Neural cell (in vitro differentiated cells): ENCODE measurements at regions not wholly inside any gene's neighbourhood (a gene's known extent, or its start where the extent isn't known, plus 50 kb on each side); places are given as distances from the start of the nearest gene placed in this dataset.

Experiments used
- H2AFZ ChIP-seq: fragments of 200-600, 300-800 bp; sonication (generic), shearing (Covaris generic); 2 replicates; pipeline ENCODE4 v1.6.0; 2014; ENCODE audit warnings: low read depth, mild to moderate bottlenecking, antibody characterized with exemption, low read length, moderate library complexity
- H3F3A ChIP-seq: fragments of 200-600 bp; shearing (Covaris generic); 2 replicates; pipeline ENCODE4 v1.6.1; 2016; ENCODE audit warnings: mild to moderate bottlenecking, moderate library complexity, mixed read lengths, antibody characterized with exemption, low read length; ENCODE audit not compliant: insufficient read depth, poor library complexity, severe bottlenecking
- H3K27ac ChIP-seq: fragments of 200-600, 300-800 bp; sonication (generic), shearing (Covaris generic); 2 replicates; pipeline ENCODE4 v1.5.1; 2014; ENCODE audit warnings: mild to moderate bottlenecking, low read length, moderate library complexity
- H3K27me3 ChIP-seq: fragments of 300-800, 200-600 bp; sonication (generic), shearing (Covaris generic); 2 replicates; pipeline ENCODE4 v1.6.0; 2014; ENCODE audit warnings: mild to moderate bottlenecking, low read depth, low read length, moderate library complexity; ENCODE audit not compliant: insufficient read depth
- H3K36me3 ChIP-seq: fragments of 300-800, 200-600 bp; sonication (generic), shearing (Covaris generic); 2 replicates; pipeline ENCODE4 v1.5.1; 2014; ENCODE audit warnings: mild to moderate bottlenecking, antibody characterized with exemption, low read length, moderate library complexity; ENCODE audit not compliant: insufficient read depth
- H3K4me2 ChIP-seq: fragments of 300-800, 200-600 bp; sonication (generic), shearing (Covaris generic); 2 replicates; pipeline ENCODE4 v1.6.0; 2014; ENCODE audit warnings: mild to moderate bottlenecking, low read length
- H3K4me3 ChIP-seq: fragments of 300-800, 200-600 bp; sonication (generic), shearing (Covaris generic); 2 replicates; pipeline ENCODE4 v1.5.1; 2014; ENCODE audit warnings: mild to moderate bottlenecking, low read length, moderate library complexity
- H3K79me2 ChIP-seq: fragments of 200-600 bp; shearing (Covaris generic); replicated peaks from 2 replicates; pipeline ENCODE4 v1.6.0; 2014; ENCODE audit warnings: mild to moderate bottlenecking, low read length, moderate library complexity; ENCODE audit not compliant: insufficient read depth
- H3K9ac ChIP-seq: fragments of 300-800, 200-600 bp; sonication (generic), shearing (Covaris generic); 2 replicates; pipeline ENCODE4 v1.6.1; 2016; ENCODE audit warnings: mild to moderate bottlenecking, low read length, mixed read lengths
- H3K9me2 ChIP-seq: fragments of 200-600 bp; shearing (Covaris generic); 2 replicates; pipeline ENCODE4 v1.6.1; 2016; ENCODE audit warnings: mild to moderate bottlenecking, low read length, mixed read lengths; ENCODE audit not compliant: insufficient read depth
- H3K9me3 ChIP-seq: fragments of 200-600, 300-800 bp; sonication (generic), shearing (Covaris generic); 2 replicates; pipeline ENCODE4 v1.6.1; 2016; ENCODE audit warnings: mild to moderate bottlenecking, mixed run types, low read length, moderate library complexity, mixed read lengths
- H4K20me1 ChIP-seq: fragments of 200-600 bp; shearing (Covaris generic); 2 replicates; pipeline ENCODE4 v1.6.1; 2016; ENCODE audit warnings: mild to moderate bottlenecking, mixed run types; ENCODE audit not compliant: insufficient read depth
- CTCF ChIP-seq: fragments of 450-650 bp; IDR thresholded peaks from 2 replicates; pipeline ENCODE4 v1.5.1; 2014; ENCODE audit warnings: antibody characterized with exemption, mild to moderate bottlenecking, moderate library complexity; ENCODE audit not compliant: poor library complexity, severe bottlenecking
- EP300 ChIP-seq: fragments of 450-650 bp; conservative IDR thresholded peaks from 2 replicates; pipeline ENCODE4 v1.6.1; 2014; ENCODE audit warnings: antibody characterized with exemption, mild to moderate bottlenecking, moderate library complexity; ENCODE audit not compliant: poor library complexity, severe bottlenecking
- EZH2 ChIP-seq: fragments of 200-600, 300-800 bp; shearing (Covaris generic), sonication (generic); IDR thresholded peaks from 2 replicates; pipeline ENCODE4 v1.6.1; 2014; ENCODE audit warnings: antibody characterized with exemption, low read length, borderline replicate concordance, mild to moderate bottlenecking; ENCODE audit not compliant: insufficient read depth, poor library complexity, severe bottlenecking
- MXI1 ChIP-seq: fragments of 450-650 bp; conservative IDR thresholded peaks from 2 replicates; pipeline ENCODE4 v1.6.1; 2014; ENCODE audit warnings: antibody characterized with exemption, mild to moderate bottlenecking; ENCODE audit not compliant: poor library complexity, severe bottlenecking
- POLR2AphosphoS5 ChIP-seq: IDR thresholded peaks from 2 replicates; pipeline ENCODE4 v1.6.1; 2012
- RAD21 ChIP-seq: fragments of 450-650 bp; conservative IDR thresholded peaks from 2 replicates; pipeline ENCODE4 v1.6.1; 2014; ENCODE audit warnings: antibody characterized with exemption, mild to moderate bottlenecking, moderate library complexity
- REST ChIP-seq: IDR thresholded peaks from 2 replicates; pipeline ENCODE4 v1.6.1; 2012; ENCODE audit warnings: borderline replicate concordance
- SMC3 ChIP-seq: fragments of 450-650 bp; conservative IDR thresholded peaks from 2 replicates; pipeline ENCODE4 v1.6.1; 2014; ENCODE audit warnings: antibody characterized with exemption, mild to moderate bottlenecking, moderate library complexity; ENCODE audit not compliant: poor library complexity
- TAF1 ChIP-seq: IDR thresholded peaks from 2 replicates; pipeline ENCODE4 v1.6.1; 2012; ENCODE audit warnings: low read depth

GRCh38 chr10:90328459-90328858 lies 529.4 kb downstream of the HTR7 start:
- no peak overlapping the region for H3K27ac ChIP-seq
- no peak overlapping the region for H3K4me3 ChIP-seq
- no peaks in the 10 kb centered on the region for H3K9me3 ChIP-seq
- no peaks in the 10 kb centered on the region for H3K36me3 ChIP-seq
- no peak overlapping the region for H3K9ac ChIP-seq
- no peaks in the 10 kb centered on the region for H3K27me3 ChIP-seq
- H3F3A ChIP-seq, result no peaks in the 10 kb centered on the region
- H3K9me2 ChIP-seq, result no peaks in the 10 kb centered on the region
- TF ChIP-seq MXI1, result no peak
- H3K79me2 ChIP-seq, result no peaks in the 10 kb centered on the region
- no peak overlapping the region for H2AFZ ChIP-seq
- no peaks in the 10 kb centered on the region for H4K20me1 ChIP-seq
- no peak overlapping the region for H3K4me2 ChIP-seq

GRCh38 chr10:90328896-90329295 lies 528.9 kb downstream of the HTR7 start:
- no peaks in the 10 kb centered on the region for H3K9me3 ChIP-seq
- no peak overlapping the region for H3K9ac ChIP-seq
- no peaks in the 10 kb centered on the region for H3K27me3 ChIP-seq
- no peak overlapping the region for H3K27ac ChIP-seq
- H3K36me3 ChIP-seq, result no peaks in the 10 kb centered on the region
- H3K4me2 ChIP-seq, result no peak overlapping the region
- TF ChIP-seq CTCF (no peak), RAD21 (no peak), MXI1 (no peak), TAF1 (no peak), EZH2 (no peak), SMC3 (no peak), REST (no peak), POLR2AphosphoS5 (no peak), EP300 (no peak)
- no peaks in the 10 kb centered on the region for H3F3A ChIP-seq
- H3K9me2 ChIP-seq, result no peaks in the 10 kb centered on the region
- H3K4me3 ChIP-seq, result no peak overlapping the region
- H3K79me2 ChIP-seq, result no peaks in the 10 kb centered on the region
- H4K20me1 ChIP-seq, result no peaks in the 10 kb centered on the region
- no peak overlapping the region for H2AFZ ChIP-seq

- Histone ChIP-seq H3K79me2 (no peaks in the 10 kb centered on the region), H3K9me3 (no peaks in the 10 kb centered on the region), H3K36me3 (no peaks in the 10 kb centered on the region), H3F3A (no peaks in the 10 kb centered on the region), H2AFZ (no peak overlapping the region), H3K27ac (no peak overlapping the region), H3K4me3 (no peak overlapping the region), H3K9ac (no peak overlapping the region), H3K9me2 (no peaks in the 10 kb centered on the region), H4K20me1 (no peaks in the 10 kb centered on the region), H3K4me2 (no peak overlapping the region), H3K27me3 (no peaks in the 10 kb centered on the region)
- TF ChIP-seq SMC3, result no peak
- no peak for TF ChIP-seq MXI1
- no peak for TF ChIP-seq RAD21
- no peak for TF ChIP-seq EP300
- TF ChIP-seq POLR2AphosphoS5, result no peak
- TF ChIP-seq EZH2, result no peak
- no peak for TF ChIP-seq TAF1
- TF ChIP-seq REST, result no peak
- no peak for TF ChIP-seq CTCF
Observed at GRCh38 chr10:90337316-90337715, 520.5 kb downstream of the HTR7 start.
